ENCODE measurements at regions not wholly inside any gene's neighbourhood (a gene's known extent, or its start where the extent isn't known, plus 50 kb on each side); places are given as distances from the start of the nearest gene placed in this dataset.
A peak's percentile ranks its signal among the peaks of the same experiment; 100 is the strongest.

DNA sequence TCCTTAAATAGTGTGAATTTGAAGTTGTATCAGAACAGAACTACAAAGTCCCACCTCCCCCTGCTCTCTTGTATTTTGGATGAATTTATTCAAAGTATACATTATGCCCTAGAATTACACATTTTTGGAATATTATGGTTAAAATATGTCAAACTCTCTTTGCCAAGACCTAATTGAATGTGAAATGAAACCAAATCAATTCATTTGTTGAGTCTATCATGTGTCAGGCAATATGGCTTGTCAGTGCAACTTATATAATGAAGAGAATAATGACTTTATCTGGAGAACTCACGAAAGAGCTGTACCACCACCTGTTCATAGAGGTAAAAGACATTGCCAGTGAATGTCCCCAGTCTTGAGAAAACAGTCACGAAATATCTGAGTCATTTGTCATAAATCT, 106.8 kb downstream of the TUSC1 start:
- Histone ChIP-seq H3K27me3 (ENCODE audit: insufficient read depth, low read length, poor library complexity) (no peaks in the 10 kb centered on the region), H2AK5ac (ENCODE audit: low read length) (no peak overlapping the region), H2BK15ac (replicated peaks; ENCODE audit: low read depth) (no peak overlapping the region), H3K4ac (ENCODE audit: low read depth, low read length) (no peak overlapping the region), H4K5ac (ENCODE audit: low read length) (no peak overlapping the region), H3K4me3 (ENCODE audit: low read length) (no peak overlapping the region), H3K27ac (ENCODE audit: low read depth, low read length) (no peak overlapping the region), H2BK120ac (ENCODE audit: low read depth, low read length) (no peak overlapping the region), H3K56ac (ENCODE audit: low read length) (no peak overlapping the region), H3K9ac (ENCODE audit: low read length) (no peak overlapping the region), H3K23ac (ENCODE audit: low read length) (no peak overlapping the region), H3K79me2 (ENCODE audit: control insufficient read depth, insufficient read depth, low read length) (no peaks in the 10 kb centered on the region), H3K79me1 (ENCODE audit: low read length) (no peaks in the 10 kb centered on the region), H2BK5ac (ENCODE audit: low read length) (no peak overlapping the region), H3K36me3 (ENCODE audit: control insufficient read depth, insufficient read depth, low read length) (no peaks in the 10 kb centered on the region), H4K8ac (ENCODE audit: low read depth, low read length) (no peak overlapping the region), H3K18ac (ENCODE audit: low read length) (no peak overlapping the region), H3K4me2 (ENCODE audit: low read length) (no peak overlapping the region), H3K4me1 (ENCODE audit: control insufficient read depth, low read depth, low read length) (no peaks in the 10 kb centered on the region)
- no peak for DNase-seq
- WGBS (ENCODE audit: extremely low coverage, insufficient coverage, low lambda C conversion rate), result no CpG with 5 or more reads among the region's 2 CpGs

DNA sequence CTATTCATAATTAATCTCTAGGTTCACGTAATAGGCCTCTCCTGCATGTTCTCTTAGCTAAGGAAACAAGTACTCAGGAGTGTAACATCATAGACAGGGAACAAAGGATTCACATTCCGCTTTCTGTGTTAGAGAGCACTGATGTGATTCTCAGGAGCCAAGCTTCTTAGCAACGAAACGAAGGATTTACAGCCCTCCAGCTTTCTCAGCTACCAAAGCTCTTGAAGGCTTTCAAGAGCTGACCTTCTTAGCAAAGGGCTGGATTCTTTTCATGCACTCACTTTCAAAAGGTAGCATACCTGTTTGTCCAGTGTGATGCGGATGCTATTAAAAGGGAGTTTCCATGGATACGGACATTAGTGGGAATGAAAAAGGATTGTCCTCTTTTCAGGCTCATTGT, 107.4 kb downstream of the TUSC1 start:
- H3K23ac ChIP-seq (ENCODE audit: low read length), result no peak overlapping the region
- H3K79me2 ChIP-seq (ENCODE audit: control insufficient read depth, insufficient read depth, low read length), result no peaks in the 10 kb centered on the region
- H3K27ac ChIP-seq (ENCODE audit: low read depth, low read length), result no peak overlapping the region
- no peak overlapping the region for H4K5ac ChIP-seq (ENCODE audit: low read length)
- no peak overlapping the region for H3K56ac ChIP-seq (ENCODE audit: low read length)
- H3K9ac ChIP-seq (ENCODE audit: low read length), result no peak overlapping the region
- no peaks in the 10 kb centered on the region for H3K27me3 ChIP-seq (ENCODE audit: insufficient read depth, low read length, poor library complexity)
- peak; percentile 3 for DNase-seq
- no peak overlapping the region for H4K8ac ChIP-seq (ENCODE audit: low read depth, low read length)
- H2BK120ac ChIP-seq (ENCODE audit: low read depth, low read length), result no peak overlapping the region
- no peak overlapping the region for H2BK5ac ChIP-seq (ENCODE audit: low read length)
- WGBS (ENCODE audit: extremely low coverage, insufficient coverage, low lambda C conversion rate), result no CpG with 5 or more reads among the region's 6 CpGs
- no peak overlapping the region for H3K18ac ChIP-seq (ENCODE audit: low read length)
- no peak overlapping the region for H3K4me2 ChIP-seq (ENCODE audit: low read length)
- H3K4me3 ChIP-seq (ENCODE audit: low read length), result no peak overlapping the region
- H3K4me1 ChIP-seq (ENCODE audit: control insufficient read depth, low read depth, low read length), result no peaks in the 10 kb centered on the region
- H3K36me3 ChIP-seq (ENCODE audit: control insufficient read depth, insufficient read depth, low read length), result no peaks in the 10 kb centered on the region
- H3K4ac ChIP-seq (ENCODE audit: low read depth, low read length), result peak overlapping the region; percentile 81
- no peak overlapping the region for H2AK5ac ChIP-seq (ENCODE audit: low read length)
- H2BK15ac ChIP-seq (replicated peaks; ENCODE audit: low read depth), result no peak overlapping the region
- no peaks in the 10 kb centered on the region for H3K79me1 ChIP-seq (ENCODE audit: low read length)

DNA sequence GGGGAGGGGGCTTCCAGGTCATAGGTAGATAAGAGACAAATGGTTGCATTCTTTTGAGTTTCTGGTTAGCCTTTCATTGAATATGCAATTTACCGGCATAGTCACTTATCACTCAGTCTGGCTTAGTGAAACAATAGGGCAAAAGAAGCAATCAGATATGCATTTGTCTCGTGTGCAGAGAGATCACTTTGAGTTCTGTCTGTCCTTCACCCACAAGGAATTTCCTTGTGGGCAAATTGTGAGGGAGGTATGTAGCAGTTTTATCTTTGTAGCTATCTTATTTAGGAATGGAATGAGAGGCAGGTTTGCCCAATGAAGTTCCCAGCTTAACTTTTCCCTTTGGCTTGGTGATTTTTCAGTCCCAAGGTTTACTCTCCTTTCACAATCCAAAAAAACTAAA, 116.1 kb downstream of the TUSC1 start:
- Histone ChIP-seq H2BK15ac (replicated peaks; ENCODE audit: low read depth) (no peak overlapping the region), H2BK5ac (ENCODE audit: low read length) (no peak overlapping the region), H3K27me3 (ENCODE audit: insufficient read depth, low read length, poor library complexity) (no peaks in the 10 kb centered on the region), H4K8ac (ENCODE audit: low read depth, low read length) (no peak overlapping the region), H3K79me1 (ENCODE audit: low read length) (no peaks in the 10 kb centered on the region), H2BK120ac (ENCODE audit: low read depth, low read length) (no peak overlapping the region), H3K56ac (ENCODE audit: low read length) (no peak overlapping the region), H2AK5ac (ENCODE audit: low read length) (no peak overlapping the region), H3K9ac (ENCODE audit: low read length) (no peak overlapping the region), H3K79me2 (ENCODE audit: control insufficient read depth, insufficient read depth, low read length) (no peaks in the 10 kb centered on the region), H3K27ac (ENCODE audit: low read depth, low read length) (no peak overlapping the region), H3K4me1 (ENCODE audit: control insufficient read depth, low read depth, low read length) (no peaks in the 10 kb centered on the region), H3K23ac (ENCODE audit: low read length) (no peak overlapping the region), H3K36me3 (ENCODE audit: control insufficient read depth, insufficient read depth, low read length) (no peaks in the 10 kb centered on the region), H4K5ac (ENCODE audit: low read length) (no peak overlapping the region), H3K18ac (ENCODE audit: low read length) (no peak overlapping the region), H3K4me3 (ENCODE audit: low read length) (no peak overlapping the region), H3K4ac (ENCODE audit: low read depth, low read length) (no peak overlapping the region), H3K4me2 (ENCODE audit: low read length) (no peak overlapping the region)
- WGBS (ENCODE audit: extremely low coverage, insufficient coverage, low lambda C conversion rate), result no CpG with 5 or more reads among the region's 2 CpGs
- peak; percentile 72 for DNase-seq

DNA sequence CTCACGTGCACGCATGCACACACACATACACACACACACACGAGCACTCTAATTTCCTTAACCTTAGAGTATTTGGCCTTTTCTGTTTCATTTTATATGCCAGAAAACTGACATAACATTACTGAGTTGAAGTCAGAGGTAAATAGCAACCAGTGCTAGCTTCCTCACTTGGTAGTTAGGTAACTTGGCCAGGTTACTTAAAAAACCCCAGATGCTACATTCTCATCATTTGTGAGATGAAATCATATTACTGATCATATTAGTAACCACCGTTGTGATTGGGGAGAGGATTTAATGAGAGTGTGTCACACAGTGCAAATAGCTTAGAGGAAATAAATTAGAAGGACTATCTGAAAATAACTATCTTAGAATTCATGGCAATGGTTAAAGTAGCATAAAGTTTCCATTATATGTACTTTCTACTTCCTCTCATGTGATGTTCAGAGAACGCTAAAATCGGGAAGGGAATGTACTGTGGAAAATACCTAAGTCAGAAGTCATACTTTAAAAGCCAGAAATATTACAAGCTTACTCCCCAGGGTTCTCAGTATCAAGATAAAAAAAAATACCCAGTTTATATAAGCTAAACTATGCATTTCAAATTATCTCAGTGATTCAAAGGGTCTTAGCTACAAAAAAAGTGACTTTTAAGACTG, 120.5 kb downstream of the TUSC1 start:
- Histone ChIP-seq H2BK5ac (ENCODE audit: low read length) (no peak overlapping the region), H3K27me3 (ENCODE audit: insufficient read depth, low read length, poor library complexity) (no peaks in the 10 kb centered on the region), H3K27ac (ENCODE audit: low read depth, low read length) (no peak overlapping the region), H3K56ac (ENCODE audit: low read length) (no peak overlapping the region), H3K36me3 (ENCODE audit: control insufficient read depth, insufficient read depth, low read length) (no peaks in the 10 kb centered on the region), H3K79me1 (ENCODE audit: low read length) (no peaks in the 10 kb centered on the region), H3K4me3 (ENCODE audit: low read length) (no peak overlapping the region), H2BK120ac (ENCODE audit: low read depth, low read length) (no peak overlapping the region), H4K8ac (ENCODE audit: low read depth, low read length) (no peak overlapping the region), H3K9ac (ENCODE audit: low read length) (no peak overlapping the region), H3K23ac (ENCODE audit: low read length) (no peak overlapping the region), H3K4me2 (ENCODE audit: low read length) (no peak overlapping the region), H3K79me2 (ENCODE audit: control insufficient read depth, insufficient read depth, low read length) (no peaks in the 10 kb centered on the region), H3K18ac (ENCODE audit: low read length) (no peak overlapping the region), H3K4me1 (ENCODE audit: control insufficient read depth, low read depth, low read length) (no peaks in the 10 kb centered on the region), H3K4ac (ENCODE audit: low read depth, low read length) (no peak overlapping the region), H4K5ac (ENCODE audit: low read length) (no peak overlapping the region), H2BK15ac (replicated peaks; ENCODE audit: low read depth) (no peak overlapping the region), H2AK5ac (ENCODE audit: low read length) (no peak overlapping the region)
- no CpG with 5 or more reads among the region's 6 CpGs for WGBS (ENCODE audit: extremely low coverage, insufficient coverage, low lambda C conversion rate)
- DNase-seq, result no peak

DNA sequence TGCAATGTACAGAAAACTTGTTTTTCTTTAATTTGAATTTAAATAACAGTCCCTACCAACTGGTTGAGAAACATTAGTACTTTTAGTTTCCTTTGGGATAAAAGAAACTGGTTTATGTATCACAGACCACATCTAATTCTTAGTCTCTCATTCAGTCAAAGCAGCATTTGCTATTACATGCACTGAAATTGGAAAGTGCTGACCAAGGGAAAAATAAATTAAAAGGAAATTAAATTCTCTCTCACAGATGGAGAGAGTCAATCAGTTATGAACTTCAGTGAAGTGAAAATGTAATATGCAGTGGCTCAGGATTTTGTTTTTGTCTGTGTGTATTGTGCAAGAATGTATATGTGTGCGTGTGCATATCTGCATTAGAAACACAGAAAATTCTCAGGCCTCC, 121.7 kb downstream of the TUSC1 start:
- no CpG with 5 or more reads among the region's 1 CpG for WGBS (ENCODE audit: extremely low coverage, insufficient coverage, low lambda C conversion rate)

DNA sequence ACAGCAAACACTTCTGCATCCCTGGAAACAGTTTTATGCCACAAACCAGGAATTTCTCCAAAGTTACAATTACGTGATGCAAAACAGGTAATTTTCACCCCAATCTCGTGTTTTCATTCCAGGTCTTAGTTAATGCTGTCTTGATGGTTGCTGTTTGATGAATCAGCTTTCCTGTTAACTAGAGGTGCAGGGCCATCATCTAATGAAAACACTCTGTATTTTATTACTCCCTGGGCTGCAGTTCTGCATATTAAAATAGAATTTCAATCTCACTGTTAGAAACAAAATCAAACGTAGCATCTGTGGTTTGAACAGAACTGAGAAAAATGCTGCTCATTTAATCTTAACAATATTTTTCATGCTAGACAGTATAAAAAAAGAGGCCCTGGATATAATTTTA, 129.4 kb downstream of the TUSC1 start:
- Histone ChIP-seq H2BK5ac (ENCODE audit: low read length) (no peak overlapping the region), H4K5ac (ENCODE audit: low read length) (no peak overlapping the region), H3K36me3 (ENCODE audit: control insufficient read depth, insufficient read depth, low read length) (no peaks in the 10 kb centered on the region), H3K4ac (ENCODE audit: low read depth, low read length) (no peak overlapping the region), H2AK5ac (ENCODE audit: low read length) (no peak overlapping the region), H3K56ac (ENCODE audit: low read length) (no peak overlapping the region), H3K4me3 (ENCODE audit: low read length) (no peak overlapping the region), H4K8ac (ENCODE audit: low read depth, low read length) (no peak overlapping the region), H2BK120ac (ENCODE audit: low read depth, low read length) (no peak overlapping the region), H3K9ac (ENCODE audit: low read length) (no peak overlapping the region), H2BK15ac (replicated peaks; ENCODE audit: low read depth) (no peak overlapping the region), H3K79me2 (ENCODE audit: control insufficient read depth, insufficient read depth, low read length) (no peaks in the 10 kb centered on the region), H3K4me2 (ENCODE audit: low read length) (no peak overlapping the region), H3K23ac (ENCODE audit: low read length) (no peak overlapping the region), H3K18ac (ENCODE audit: low read length) (no peak overlapping the region), H3K4me1 (ENCODE audit: control insufficient read depth, low read depth, low read length) (no peaks in the 10 kb centered on the region), H3K27me3 (ENCODE audit: insufficient read depth, low read length, poor library complexity) (no peaks in the 10 kb centered on the region), H3K79me1 (ENCODE audit: low read length) (no peaks in the 10 kb centered on the region), H3K27ac (ENCODE audit: low read depth, low read length) (no peak overlapping the region)
- WGBS (ENCODE audit: extremely low coverage, insufficient coverage, low lambda C conversion rate), result no CpG with 5 or more reads among the region's 3 CpGs
- no peak for DNase-seq

More for the DNA sequence above, 121.7 kb downstream of the TUSC1 start:
- Histone ChIP-seq H2BK5ac (ENCODE audit: low read length) (no peak overlapping the region), H3K23ac (ENCODE audit: low read length) (no peak overlapping the region), H2AK5ac (ENCODE audit: low read length) (no peak overlapping the region), H3K9ac (ENCODE audit: low read length) (no peak overlapping the region), H4K8ac (ENCODE audit: low read depth, low read length) (no peak overlapping the region), H3K4ac (ENCODE audit: low read depth, low read length) (no peak overlapping the region), H3K79me1 (ENCODE audit: low read length) (no peaks in the 10 kb centered on the region), H3K18ac (ENCODE audit: low read length) (no peak overlapping the region), H3K4me2 (ENCODE audit: low read length) (no peak overlapping the region), H3K4me1 (ENCODE audit: control insufficient read depth, low read depth, low read length) (no peaks in the 10 kb centered on the region), H3K4me3 (ENCODE audit: low read length) (no peak overlapping the region), H3K79me2 (ENCODE audit: control insufficient read depth, insufficient read depth, low read length) (no peaks in the 10 kb centered on the region), H3K27me3 (ENCODE audit: insufficient read depth, low read length, poor library complexity) (no peaks in the 10 kb centered on the region), H2BK120ac (ENCODE audit: low read depth, low read length) (no peak overlapping the region), H4K5ac (ENCODE audit: low read length) (no peak overlapping the region), H3K36me3 (ENCODE audit: control insufficient read depth, insufficient read depth, low read length) (no peaks in the 10 kb centered on the region), H2BK15ac (replicated peaks; ENCODE audit: low read depth) (no peak overlapping the region), H3K56ac (ENCODE audit: low read length) (no peak overlapping the region), H3K27ac (ENCODE audit: low read depth, low read length) (no peak overlapping the region)
- DNase-seq, result no peak

Data from mesendoderm (in vitro differentiated cells).